ENCODE measurements at regions not wholly inside any gene's neighbourhood (a gene's known extent, or its start where the extent isn't known, plus 50 kb on each side); places are given as distances from the start of the nearest gene placed in this dataset.
"Not testable (repeated sequence)": the region's sequence is repeated elsewhere in the genome, so short reads cannot be mapped to it uniquely, and the experiment has no call there.

DNA sequence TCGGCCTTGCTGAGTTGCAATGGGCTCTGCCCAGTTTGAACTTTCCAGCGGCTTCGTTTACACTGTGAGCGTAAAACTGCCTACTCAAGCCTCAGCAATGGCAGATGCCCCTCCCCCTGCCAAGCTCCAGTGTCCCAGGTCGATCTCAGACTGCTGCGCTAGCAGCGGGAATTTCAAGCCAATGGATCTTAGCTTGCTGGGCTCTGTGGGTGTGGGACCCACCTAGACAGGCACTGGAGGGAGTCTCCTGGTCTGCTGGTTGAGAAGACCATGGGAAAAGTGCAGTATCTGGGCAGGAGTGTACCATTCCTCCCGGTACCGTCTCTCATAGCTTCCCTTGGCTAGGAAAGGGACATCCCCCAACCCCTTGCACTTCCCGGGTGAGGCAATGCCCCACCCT is 88.2 kb downstream of the KLHL28 start:
- Histone ChIP-seq H3K36me3 (ENCODE audit: control insufficient read depth, insufficient read depth, low read length, severe bottlenecking) (no peaks in the 10 kb centered on the region), H3K4me1 (ENCODE audit: control insufficient read depth, insufficient read depth, low read length) (no peaks in the 10 kb centered on the region), H3K27me3 (replicated peaks; ENCODE audit: control insufficient read depth, insufficient read depth, low read length) (no peaks in the 10 kb centered on the region), H3K9ac (ENCODE audit: low read length) (no peak overlapping the region), H3K9me3 (ENCODE audit: control insufficient read depth, low read length) (no peaks in the 10 kb centered on the region), H3K4me3 (ENCODE audit: low read length) (no peak overlapping the region)
- DNase-seq (ENCODE audit: low read depth), result no peak

DNA sequence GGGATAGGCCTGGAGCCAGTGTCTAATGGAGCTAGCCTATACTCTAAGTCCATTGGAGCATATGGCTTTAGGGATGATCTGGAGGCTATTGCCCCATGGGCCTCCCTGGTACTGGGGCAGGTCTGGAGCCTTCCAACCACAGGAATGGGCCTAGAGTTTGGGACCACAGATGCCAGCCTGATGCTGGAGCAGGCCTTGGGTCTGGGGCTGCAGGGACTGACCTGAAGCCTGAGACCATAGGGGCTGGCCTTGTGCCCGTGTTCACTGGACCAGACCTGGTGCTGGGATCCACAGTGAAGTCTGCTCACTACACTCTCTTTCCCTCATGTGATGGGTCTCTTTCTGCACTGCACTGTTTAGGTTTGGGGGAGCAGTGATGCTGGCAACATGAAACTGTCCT is 95.0 kb downstream of the KLHL28 start:
- Histone ChIP-seq H3K9ac (ENCODE audit: low read length) (no peak overlapping the region), H3K4me3 (ENCODE audit: low read length) (no peak overlapping the region), H3K36me3 (ENCODE audit: control insufficient read depth, insufficient read depth, low read length, severe bottlenecking) (no peaks in the 10 kb centered on the region), H3K4me1 (ENCODE audit: control insufficient read depth, insufficient read depth, low read length) (peaks cover 6% of the 10 kb centered on the region), H3K27me3 (replicated peaks; ENCODE audit: control insufficient read depth, insufficient read depth, low read length) (peaks cover 5% of the 10 kb centered on the region), H3K9me3 (ENCODE audit: control insufficient read depth, low read length) (no peaks in the 10 kb centered on the region)
- no peak for DNase-seq (ENCODE audit: low read depth)

DNA sequence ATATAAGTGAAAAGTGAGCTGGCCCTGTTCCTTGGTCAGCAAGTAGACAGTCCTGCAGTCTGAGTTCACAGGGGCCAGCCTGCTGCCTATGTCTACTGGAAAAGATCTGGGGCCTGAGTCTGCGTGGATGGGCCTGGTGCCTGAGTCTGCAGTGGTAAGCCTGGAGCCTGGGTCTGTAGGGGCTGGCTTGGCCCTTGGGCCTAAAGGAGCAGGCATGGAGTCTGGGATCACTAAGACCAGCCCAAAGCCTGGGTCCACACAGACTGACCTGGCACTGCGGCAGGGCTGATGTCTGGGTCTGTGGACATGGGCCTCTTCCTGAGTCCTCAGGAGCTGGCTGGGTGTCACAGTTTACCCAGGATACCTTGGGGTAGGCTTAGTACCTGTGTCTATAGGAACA is 95.4 kb downstream of the KLHL28 start:
- Histone ChIP-seq H3K4me3 (ENCODE audit: low read length) (no peak overlapping the region), H3K36me3 (ENCODE audit: control insufficient read depth, insufficient read depth, low read length, severe bottlenecking) (no peaks in the 10 kb centered on the region), H3K27me3 (replicated peaks; ENCODE audit: control insufficient read depth, insufficient read depth, low read length) (peaks cover 5% of the 10 kb centered on the region), H3K9me3 (ENCODE audit: control insufficient read depth, low read length) (no peaks in the 10 kb centered on the region), H3K4me1 (ENCODE audit: control insufficient read depth, insufficient read depth, low read length) (peaks cover 6% of the 10 kb centered on the region), H3K9ac (ENCODE audit: low read length) (no peak overlapping the region)
- no peak for DNase-seq (ENCODE audit: low read depth)

DNA sequence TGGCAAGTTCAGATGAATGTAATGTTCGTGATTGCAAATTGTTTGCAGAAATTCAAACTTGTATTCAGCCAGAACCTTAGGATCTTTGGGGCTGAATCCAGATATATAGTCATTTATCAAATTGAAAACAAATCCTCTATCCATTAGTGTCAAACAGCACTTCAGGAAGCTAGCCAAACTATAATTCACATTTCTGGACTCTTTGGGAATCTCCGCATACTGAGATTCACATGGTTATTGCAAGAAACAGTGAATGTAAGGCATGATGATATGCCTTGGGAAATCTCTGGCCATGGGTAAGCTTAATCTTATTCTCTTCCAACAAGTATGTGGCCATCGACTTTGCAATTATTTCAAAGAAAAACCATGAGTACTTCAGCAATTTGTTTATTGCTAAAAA is 98.5 kb downstream of the KLHL28 start:
- no peak overlapping the region for H3K9ac ChIP-seq (ENCODE audit: low read length)
- DNase-seq (ENCODE audit: low read depth), result no peak
- H3K4me1 ChIP-seq (ENCODE audit: control insufficient read depth, insufficient read depth, low read length), result peaks cover 6% of the 10 kb centered on the region
- H3K27me3 ChIP-seq (replicated peaks; ENCODE audit: control insufficient read depth, insufficient read depth, low read length), result peaks cover 8% of the 10 kb centered on the region
- H3K36me3 ChIP-seq (ENCODE audit: control insufficient read depth, insufficient read depth, low read length, severe bottlenecking), result no peaks in the 10 kb centered on the region
- no peak overlapping the region for H3K4me3 ChIP-seq (ENCODE audit: low read length)
- H3K9me3 ChIP-seq (ENCODE audit: control insufficient read depth, low read length), result no peaks in the 10 kb centered on the region

- no peak for DNase-seq (ENCODE audit: low read depth)
- H3K27me3 ChIP-seq (replicated peaks; ENCODE audit: control insufficient read depth, insufficient read depth, low read length), result no peaks in the 10 kb centered on the region
- H3K4me1 ChIP-seq (ENCODE audit: control insufficient read depth, insufficient read depth, low read length), result no peaks in the 10 kb centered on the region
- H3K9ac ChIP-seq (ENCODE audit: low read length), result no peak overlapping the region
- no peak overlapping the region for H3K4me3 ChIP-seq (ENCODE audit: low read length)
- no peaks in the 10 kb centered on the region for H3K36me3 ChIP-seq (ENCODE audit: control insufficient read depth, insufficient read depth, low read length, severe bottlenecking)
- H3K9me3 ChIP-seq (ENCODE audit: control insufficient read depth, low read length), result no peaks in the 10 kb centered on the region
Measured at GRCh38 chr14:44854114-44854513, 107.6 kb downstream of the KLHL28 start.

DNA sequence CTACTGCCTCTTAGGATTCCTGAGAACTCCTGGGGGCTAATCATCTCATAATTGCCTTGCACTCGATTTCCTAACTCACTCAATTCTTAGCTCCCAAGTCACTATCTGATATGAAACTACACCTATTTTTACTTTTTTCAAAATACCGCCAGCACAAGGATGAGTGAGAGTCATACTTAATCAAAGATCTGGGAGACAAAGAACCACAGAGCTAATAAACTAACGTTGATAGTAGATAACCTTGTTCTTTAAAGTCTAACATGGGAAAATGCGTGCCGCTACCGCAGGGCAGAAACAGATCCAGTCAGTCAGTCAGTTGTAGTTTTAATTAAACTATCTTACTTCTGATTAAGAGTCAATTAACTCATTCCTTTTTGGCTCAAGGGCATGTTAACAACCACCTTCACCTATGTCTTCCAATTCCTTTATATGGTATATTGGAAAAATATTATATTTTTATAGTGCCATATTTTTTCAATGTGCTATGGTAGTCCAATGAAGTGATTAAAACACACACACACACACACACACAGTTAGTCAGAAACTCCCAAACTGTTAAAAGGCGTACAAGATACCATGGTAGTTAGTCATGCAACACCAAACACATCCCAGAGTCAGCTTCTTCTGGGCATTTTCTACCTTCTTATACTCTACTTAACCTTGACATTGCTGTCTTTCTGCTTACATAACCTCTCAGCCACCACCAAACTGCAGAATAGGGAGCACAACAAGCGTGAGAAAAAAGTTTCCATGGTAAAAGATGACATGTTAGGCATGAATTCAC is 114.0 kb downstream of the KLHL28 start:
- Histone ChIP-seq H3K9ac (ENCODE audit: low read length) (no peak overlapping the region), H3K9me3 (ENCODE audit: control insufficient read depth, low read length) (no peaks in the 10 kb centered on the region), H3K4me3 (ENCODE audit: low read length) (no peak overlapping the region), H3K27me3 (replicated peaks; ENCODE audit: control insufficient read depth, insufficient read depth, low read length) (no peaks in the 10 kb centered on the region), H3K4me1 (ENCODE audit: control insufficient read depth, insufficient read depth, low read length) (peaks cover 6% of the 10 kb centered on the region), H3K36me3 (ENCODE audit: control insufficient read depth, insufficient read depth, low read length, severe bottlenecking) (no peaks in the 10 kb centered on the region)
- no peak for DNase-seq (ENCODE audit: low read depth)

GRCh38 chr14:44846232-44846824 is 115.4 kb downstream of the KLHL28 start:
- no peaks in the 10 kb centered on the region for H3K9me3 ChIP-seq (ENCODE audit: control insufficient read depth, low read length)
- H3K27me3 ChIP-seq (replicated peaks; ENCODE audit: control insufficient read depth, insufficient read depth, low read length), result no peaks in the 10 kb centered on the region
- peaks cover 6% of the 10 kb centered on the region for H3K4me1 ChIP-seq (ENCODE audit: control insufficient read depth, insufficient read depth, low read length)
- no peak overlapping the region for H3K9ac ChIP-seq (ENCODE audit: low read length)
- H3K4me3 ChIP-seq (ENCODE audit: low read length), result no peak overlapping the region
- DNase-seq (ENCODE audit: low read depth), result peak; percentile 74
- no peaks in the 10 kb centered on the region for H3K36me3 ChIP-seq (ENCODE audit: control insufficient read depth, insufficient read depth, low read length, severe bottlenecking)

- H3K4me1 ChIP-seq (ENCODE audit: control insufficient read depth, insufficient read depth, low read length), result peaks cover 20% of the 10 kb centered on the region
- H3K36me3 ChIP-seq (ENCODE audit: control insufficient read depth, insufficient read depth, low read length, severe bottlenecking); H3K9ac ChIP-seq (ENCODE audit: low read length); H3K9me3 ChIP-seq (ENCODE audit: control insufficient read depth, low read length); H3K4me3 ChIP-seq (ENCODE audit: low read length); DNase-seq (ENCODE audit: low read depth); H3K27me3 ChIP-seq (replicated peaks; ENCODE audit: control insufficient read depth, insufficient read depth, low read length): not testable (repeated sequence)
Measured at GRCh38 chr14:44835928-44836327, 125.8 kb downstream of the KLHL28 start.

DNA sequence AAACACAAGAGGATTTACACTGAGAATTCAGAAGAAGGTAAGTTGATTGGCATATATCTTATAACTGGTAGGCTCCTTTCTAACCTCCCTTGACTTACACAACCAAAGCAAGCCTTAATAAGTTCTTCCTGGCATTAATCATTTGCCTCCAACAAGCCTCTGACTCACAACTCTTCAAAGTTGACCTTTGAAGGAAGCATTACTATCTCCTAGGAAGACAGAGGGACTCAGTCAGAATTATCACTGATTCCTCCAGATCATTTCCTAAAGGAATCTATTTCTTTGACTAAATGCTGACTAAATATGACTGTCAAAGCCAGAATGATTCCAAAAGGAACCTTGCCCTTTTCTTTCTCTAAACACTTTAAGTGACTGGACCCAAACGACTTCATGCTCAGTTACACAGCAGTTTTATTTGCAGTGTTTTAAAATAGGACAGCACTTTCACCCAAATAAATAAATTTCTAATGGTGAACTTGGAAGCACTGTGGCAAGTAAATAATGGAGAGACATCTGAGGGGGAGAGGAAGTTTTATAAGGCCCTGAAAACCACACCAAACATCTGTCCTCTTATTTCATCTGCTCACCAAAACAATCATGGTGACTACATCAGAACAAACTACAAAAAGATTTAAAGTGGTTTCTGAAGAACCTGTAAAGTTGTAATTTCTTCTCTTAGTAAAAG is 128.2 kb downstream of the KLHL28 start:
- Histone ChIP-seq H3K36me3 (ENCODE audit: control insufficient read depth, insufficient read depth, low read length, severe bottlenecking) (no peaks in the 10 kb centered on the region), H3K27me3 (replicated peaks; ENCODE audit: control insufficient read depth, insufficient read depth, low read length) (no peaks in the 10 kb centered on the region), H3K4me3 (ENCODE audit: low read length) (peak overlapping the region; percentile 14), H3K9me3 (ENCODE audit: control insufficient read depth, low read length) (no peaks in the 10 kb centered on the region), H3K9ac (ENCODE audit: low read length) (no peak overlapping the region), H3K4me1 (ENCODE audit: control insufficient read depth, insufficient read depth, low read length) (peaks cover 20% of the 10 kb centered on the region)
- DNase-seq (ENCODE audit: low read depth), result no peak

DNA sequence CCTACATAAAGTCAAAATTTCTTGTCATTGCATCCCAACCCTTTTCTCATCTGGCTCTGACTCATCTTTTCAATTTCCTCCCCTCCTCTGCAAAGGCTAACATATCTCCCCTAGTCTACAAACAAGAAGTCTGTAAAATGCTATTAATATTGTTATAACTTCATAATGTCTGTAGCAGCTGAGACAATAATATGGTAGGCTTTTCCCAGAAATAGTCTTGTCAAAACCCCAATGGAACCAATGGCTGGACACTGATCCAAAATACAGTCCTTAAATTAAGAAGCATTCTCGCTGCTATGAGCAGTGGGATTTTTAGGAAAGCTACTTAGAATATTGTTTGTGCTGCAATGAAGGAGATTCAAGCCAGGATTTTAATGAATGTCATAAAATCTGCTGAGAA is 131.4 kb downstream of the KLHL28 start:
- Histone ChIP-seq H3K36me3 (ENCODE audit: control insufficient read depth, insufficient read depth, low read length, severe bottlenecking) (no peaks in the 10 kb centered on the region), H3K4me3 (ENCODE audit: low read length) (no peak overlapping the region), H3K4me1 (ENCODE audit: control insufficient read depth, insufficient read depth, low read length) (peaks cover 20% of the 10 kb centered on the region), H3K9me3 (ENCODE audit: control insufficient read depth, low read length) (no peaks in the 10 kb centered on the region), H3K27me3 (replicated peaks; ENCODE audit: control insufficient read depth, insufficient read depth, low read length) (no peaks in the 10 kb centered on the region), H3K9ac (ENCODE audit: low read length) (no peak overlapping the region)
- DNase-seq (ENCODE audit: low read depth), result no peak

DNA sequence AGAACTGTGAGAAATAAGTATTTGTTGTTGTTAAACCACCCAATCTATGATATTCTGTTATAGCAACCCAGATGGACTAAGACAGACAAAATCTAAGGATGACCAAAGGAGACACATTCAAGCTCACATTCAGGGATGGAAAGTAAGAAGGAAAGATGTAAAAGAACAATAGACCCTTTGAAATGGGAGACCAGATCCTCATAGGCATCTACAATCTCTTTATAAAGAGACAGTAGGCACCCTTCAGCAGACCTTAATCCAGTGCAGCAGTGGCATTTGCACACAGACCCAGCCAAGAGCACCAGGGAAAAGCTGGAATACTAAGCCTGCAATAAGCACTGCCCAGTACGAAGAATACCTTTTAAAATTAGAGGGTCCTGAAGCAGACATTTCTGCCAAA is 132.7 kb downstream of the KLHL28 start:
- H3K36me3 ChIP-seq (ENCODE audit: control insufficient read depth, insufficient read depth, low read length, severe bottlenecking), result no peaks in the 10 kb centered on the region
- H3K27me3 ChIP-seq (replicated peaks; ENCODE audit: control insufficient read depth, insufficient read depth, low read length), result no peaks in the 10 kb centered on the region
- no peaks in the 10 kb centered on the region for H3K9me3 ChIP-seq (ENCODE audit: control insufficient read depth, low read length)
- no peak overlapping the region for H3K9ac ChIP-seq (ENCODE audit: low read length)
- H3K4me1 ChIP-seq (ENCODE audit: control insufficient read depth, insufficient read depth, low read length), result peaks cover 18% of the 10 kb centered on the region
- no peak overlapping the region for H3K4me3 ChIP-seq (ENCODE audit: low read length)
- no peak for DNase-seq (ENCODE audit: low read depth)
